ENCODE measurements at regions not wholly inside any gene's neighbourhood (a gene's known extent, or its start where the extent isn't known, plus 50 kb on each side); places are given as distances from the start of the nearest gene placed in this dataset.

DNA sequence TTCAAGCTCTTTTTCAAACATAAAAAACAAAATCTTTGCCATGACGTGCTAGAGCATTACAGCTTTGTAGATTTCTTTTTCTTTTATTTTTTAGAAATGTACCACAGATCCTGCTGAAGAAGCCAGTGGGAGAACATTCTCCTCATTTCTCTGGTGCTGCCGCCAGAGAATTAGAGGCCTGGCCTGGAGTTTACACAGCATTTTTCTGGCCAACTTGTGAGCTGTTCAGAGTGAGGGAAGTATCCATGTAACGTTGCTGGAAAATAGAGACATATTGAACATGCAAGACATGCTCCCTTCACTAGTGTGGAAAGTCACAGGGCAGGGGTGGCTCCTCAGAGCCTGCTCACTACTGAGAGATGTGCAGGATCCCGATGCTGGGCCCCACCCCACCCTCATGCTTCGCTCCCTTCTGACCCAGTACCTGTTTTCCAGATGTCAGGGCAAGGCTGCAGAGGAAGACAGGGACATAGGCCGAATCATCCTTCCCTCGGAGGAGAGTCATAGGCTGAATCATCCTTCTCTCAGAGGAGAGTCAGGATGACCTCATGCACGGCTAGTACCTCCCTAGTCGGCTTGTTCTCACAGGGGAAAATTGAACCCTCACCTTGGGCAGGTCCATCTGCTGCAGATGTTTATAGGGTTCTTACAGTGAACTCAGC, 298.5 kb downstream of the INSIG2 start:
- H3K9me3 ChIP-seq (ENCODE audit: low read length): no peaks in the 10 kb centered on the region
- no peak for TF ChIP-seq RAD21 (conservative IDR thresholded peaks at IDR 0.05)
- H3K27me3 ChIP-seq (ENCODE audit: insufficient read depth, low read depth, low read length): peaks cover 19% of the 10 kb centered on the region
- H3K79me2 ChIP-seq (replicated peaks; ENCODE audit: insufficient read depth, low read length): no peaks in the 10 kb centered on the region
- H3K9ac ChIP-seq (ENCODE audit: low read length): no peak overlapping the region
- H3K4me3 ChIP-seq (ENCODE audit: low read length): no peak overlapping the region
- no peak overlapping the region for H3K4me2 ChIP-seq (ENCODE audit: low read length)
- no peaks in the 10 kb centered on the region for H4K20me1 ChIP-seq (ENCODE audit: insufficient read depth)
- H3F3A ChIP-seq (ENCODE audit: insufficient read depth, low read length, poor library complexity, severe bottlenecking): no peaks in the 10 kb centered on the region
- H2AFZ ChIP-seq (ENCODE audit: low read depth, low read length): no peak overlapping the region
- H3K27ac ChIP-seq (ENCODE audit: low read length): no peak overlapping the region
- no peaks in the 10 kb centered on the region for H3K36me3 ChIP-seq (ENCODE audit: insufficient read depth, low read length)
- H3K9me2 ChIP-seq (ENCODE audit: insufficient read depth, low read length): no peaks in the 10 kb centered on the region

DNA sequence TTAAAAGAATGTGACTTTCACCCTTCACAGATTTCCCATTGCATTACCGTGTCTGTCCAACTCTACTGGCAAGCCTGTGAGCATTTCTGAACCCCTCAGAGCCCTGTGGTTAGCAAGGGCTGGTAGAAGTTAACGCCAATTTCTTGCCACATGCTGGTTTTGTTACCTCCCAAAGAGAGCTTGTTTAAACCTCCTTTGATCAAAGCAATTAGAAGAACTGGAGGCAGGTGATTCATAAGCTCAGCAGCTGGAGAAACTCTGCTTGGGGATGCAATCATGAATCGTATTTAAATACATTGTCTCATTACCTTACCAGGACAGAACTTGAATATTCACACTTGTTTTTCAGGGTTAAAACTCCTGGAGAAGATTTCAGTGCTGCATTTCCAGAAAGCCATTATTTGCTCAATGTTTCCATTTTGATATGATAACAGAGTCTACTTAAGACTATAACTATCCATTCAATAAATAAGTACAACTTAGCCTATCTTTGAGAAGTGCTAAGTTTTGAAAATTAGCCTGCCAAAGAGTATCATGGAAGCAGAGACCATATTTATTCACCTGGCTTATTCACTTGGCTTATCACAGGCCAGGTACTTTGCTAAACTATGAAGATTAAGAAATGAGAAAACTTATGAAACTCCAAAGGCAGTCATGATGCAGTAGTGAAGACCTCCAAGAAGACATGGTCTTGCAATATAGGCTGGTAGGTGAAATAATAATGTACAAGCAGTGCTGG, 292.8 kb downstream of the INSIG2 start:
- Histone ChIP-seq H3K36me3 (ENCODE audit: insufficient read depth, low read length) (no peaks in the 10 kb centered on the region), H3F3A (ENCODE audit: insufficient read depth, low read length, poor library complexity, severe bottlenecking) (no peaks in the 10 kb centered on the region), H3K9me3 (ENCODE audit: low read length) (no peaks in the 10 kb centered on the region), H3K4me3 (ENCODE audit: low read length) (no peak overlapping the region), H3K9ac (ENCODE audit: low read length) (no peak overlapping the region), H3K79me2 (replicated peaks; ENCODE audit: insufficient read depth, low read length) (no peaks in the 10 kb centered on the region), H3K9me2 (ENCODE audit: insufficient read depth, low read length) (no peaks in the 10 kb centered on the region), H2AFZ (ENCODE audit: low read depth, low read length) (no peak overlapping the region), H3K4me2 (ENCODE audit: low read length) (no peak overlapping the region), H4K20me1 (ENCODE audit: insufficient read depth) (no peaks in the 10 kb centered on the region), H3K27me3 (ENCODE audit: insufficient read depth, low read depth, low read length) (peaks cover 60% of the 10 kb centered on the region), H3K27ac (ENCODE audit: low read length) (no peak overlapping the region)
- TF ChIP-seq, protein P1, sequence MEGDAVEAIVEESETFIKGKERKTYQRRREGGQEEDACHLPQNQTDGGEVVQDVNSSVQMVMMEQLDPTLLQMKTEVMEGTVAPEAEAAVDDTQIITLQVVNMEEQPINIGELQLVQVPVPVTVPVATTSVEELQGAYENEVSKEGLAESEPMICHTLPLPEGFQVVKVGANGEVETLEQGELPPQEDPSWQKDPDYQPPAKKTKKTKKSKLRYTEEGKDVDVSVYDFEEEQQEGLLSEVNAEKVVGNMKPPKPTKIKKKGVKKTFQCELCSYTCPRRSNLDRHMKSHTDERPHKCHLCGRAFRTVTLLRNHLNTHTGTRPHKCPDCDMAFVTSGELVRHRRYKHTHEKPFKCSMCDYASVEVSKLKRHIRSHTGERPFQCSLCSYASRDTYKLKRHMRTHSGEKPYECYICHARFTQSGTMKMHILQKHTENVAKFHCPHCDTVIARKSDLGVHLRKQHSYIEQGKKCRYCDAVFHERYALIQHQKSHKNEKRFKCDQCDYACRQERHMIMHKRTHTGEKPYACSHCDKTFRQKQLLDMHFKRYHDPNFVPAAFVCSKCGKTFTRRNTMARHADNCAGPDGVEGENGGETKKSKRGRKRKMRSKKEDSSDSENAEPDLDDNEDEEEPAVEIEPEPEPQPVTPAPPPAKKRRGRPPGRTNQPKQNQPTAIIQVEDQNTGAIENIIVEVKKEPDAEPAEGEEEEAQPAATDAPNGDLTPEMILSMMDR (IDR thresholded peaks at IDR 0.05; ENCODE audit: poor library complexity, severe bottlenecking): no peak
- TF ChIP-seq, protein P2, sequence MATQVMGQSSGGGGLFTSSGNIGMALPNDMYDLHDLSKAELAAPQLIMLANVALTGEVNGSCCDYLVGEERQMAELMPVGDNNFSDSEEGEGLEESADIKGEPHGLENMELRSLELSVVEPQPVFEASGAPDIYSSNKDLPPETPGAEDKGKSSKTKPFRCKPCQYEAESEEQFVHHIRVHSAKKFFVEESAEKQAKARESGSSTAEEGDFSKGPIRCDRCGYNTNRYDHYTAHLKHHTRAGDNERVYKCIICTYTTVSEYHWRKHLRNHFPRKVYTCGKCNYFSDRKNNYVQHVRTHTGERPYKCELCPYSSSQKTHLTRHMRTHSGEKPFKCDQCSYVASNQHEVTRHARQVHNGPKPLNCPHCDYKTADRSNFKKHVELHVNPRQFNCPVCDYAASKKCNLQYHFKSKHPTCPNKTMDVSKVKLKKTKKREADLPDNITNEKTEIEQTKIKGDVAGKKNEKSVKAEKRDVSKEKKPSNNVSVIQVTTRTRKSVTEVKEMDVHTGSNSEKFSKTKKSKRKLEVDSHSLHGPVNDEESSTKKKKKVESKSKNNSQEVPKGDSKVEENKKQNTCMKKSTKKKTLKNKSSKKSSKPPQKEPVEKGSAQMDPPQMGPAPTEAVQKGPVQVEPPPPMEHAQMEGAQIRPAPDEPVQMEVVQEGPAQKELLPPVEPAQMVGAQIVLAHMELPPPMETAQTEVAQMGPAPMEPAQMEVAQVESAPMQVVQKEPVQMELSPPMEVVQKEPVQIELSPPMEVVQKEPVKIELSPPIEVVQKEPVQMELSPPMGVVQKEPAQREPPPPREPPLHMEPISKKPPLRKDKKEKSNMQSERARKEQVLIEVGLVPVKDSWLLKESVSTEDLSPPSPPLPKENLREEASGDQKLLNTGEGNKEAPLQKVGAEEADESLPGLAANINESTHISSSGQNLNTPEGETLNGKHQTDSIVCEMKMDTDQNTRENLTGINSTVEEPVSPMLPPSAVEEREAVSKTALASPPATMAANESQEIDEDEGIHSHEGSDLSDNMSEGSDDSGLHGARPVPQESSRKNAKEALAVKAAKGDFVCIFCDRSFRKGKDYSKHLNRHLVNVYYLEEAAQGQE (IDR thresholded peaks at IDR 0.05; ENCODE audit: borderline replicate concordance): no peak
- TF ChIP-seq RAD21 (conservative IDR thresholded peaks at IDR 0.05): no peak
- TF ChIP-seq POLR2AphosphoS5 (IDR thresholded peaks at IDR 0.05): no peak
- TF ChIP-seq TAF1 (IDR thresholded peaks at IDR 0.05; ENCODE audit: low read depth): no peak
- TF ChIP-seq EZH2 (IDR thresholded peaks at IDR 0.05; ENCODE audit: borderline replicate concordance, insufficient read depth, low read length, poor library complexity, severe bottlenecking): no peak
- TF ChIP-seq MXI1 (conservative IDR thresholded peaks at IDR 0.05; ENCODE audit: poor library complexity, severe bottlenecking): no peak
